ENCODE measurements at regions not wholly inside any gene's neighbourhood (a gene's known extent, or its start where the extent isn't known, plus 50 kb on each side); places are given as distances from the start of the nearest gene placed in this dataset.

- H3K27ac ChIP-seq = peak overlapping the region; percentile 19 to 63
- DNase-seq (ENCODE audit: low spot score in 2 of 2) = peak in 1 of 2 donors; percentile 54
- H3K27me3 ChIP-seq = no peaks in the 10 kb centered on the region
- H3K9me3 ChIP-seq = no peaks in the 10 kb centered on the region
- no peak overlapping the region for H3K4me3 ChIP-seq
- no peaks in the 10 kb centered on the region for H3K36me3 ChIP-seq
- intact Hi-C loops (cut with DNase I) = no loop called here
- TF ChIP-seq CTCF (IDR thresholded peaks at IDR 0.05) = no peak
- peaks cover 3 to 15% of the 10 kb centered on the region in 2 donors for H3K4me1 ChIP-seq
Observed at GRCh38 chr21:39093526-39093925, 89.7 kb downstream of the PSMG1 start.

GRCh38 chr21:39088831-39089380 lies 94.3 kb downstream of the PSMG1 start:
- TF ChIP-seq CTCF (IDR thresholded peaks at IDR 0.05) = peak in 2 of 3 experiments; percentile 26 to 38
- DNase-seq (ENCODE audit: low spot score in 2 of 2) = peak; percentile 71 to 94
- H3K4me1 ChIP-seq = peaks cover 12 to 33% of the 10 kb centered on the region in 2 donors
- H3K9me3 ChIP-seq = no peaks in the 10 kb centered on the region
- H3K27ac ChIP-seq = peak overlapping the region; percentile 94 to 97
- no peaks in the 10 kb centered on the region for H3K27me3 ChIP-seq
- intact Hi-C loops (cut with DNase I) = loop anchor here (1.0 to 5.0 kb wide), 6 partner anchors 15 to 357 kb away; no protein-coding TSS in a partner anchor
- no peak overlapping the region for H3K4me3 ChIP-seq
- H3K36me3 ChIP-seq = no peaks in the 10 kb centered on the region

GRCh38 chr21:39088031-39088370 lies 95.2 kb downstream of the PSMG1 start:
- H3K27me3 ChIP-seq = no peaks in the 10 kb centered on the region
- no peaks in the 10 kb centered on the region for H3K9me3 ChIP-seq
- TF ChIP-seq CTCF (IDR thresholded peaks at IDR 0.05) = no peak
- peak in 1 of 2 donors; percentile 77 for DNase-seq (ENCODE audit: low spot score in 2 of 2)
- no peaks in the 10 kb centered on the region for H3K36me3 ChIP-seq
- peak overlapping the region in 1 of 2 donors; percentile 43 for H3K4me3 ChIP-seq
- H3K4me1 ChIP-seq = peaks cover 17 to 37% of the 10 kb centered on the region in 2 donors
- H3K27ac ChIP-seq = peak overlapping the region; percentile 91 to 97
- intact Hi-C loops (cut with DNase I) = loop anchor here (5.0 kb wide), 5 partner anchors 34 to 356 kb away; no protein-coding TSS in a partner anchor

GRCh38 chr21:39087238-39088030 lies 95.8 kb downstream of the PSMG1 start:
- DNase-seq (ENCODE audit: low spot score in 2 of 2) = peak; percentile 62 to 81
- intact Hi-C loops (cut with DNase I) = loop anchor here (2.0 to 5.0 kb wide), 6 partner anchors 35 to 355 kb away; partner anchors contain the start of gene ETS2
- Histone ChIP-seq H3K9me3 (no peaks in the 10 kb centered on the region), H3K4me3 (peak overlapping the region in 1 of 2 donors; percentile 43), H3K27me3 (no peaks in the 10 kb centered on the region), H3K4me1 (peaks cover 20 to 41% of the 10 kb centered on the region in 2 donors), H3K27ac (peak overlapping the region; percentile 91 to 97), H3K36me3 (no peaks in the 10 kb centered on the region)
- TF ChIP-seq CTCF (IDR thresholded peaks at IDR 0.05) = no peak

- Histone ChIP-seq H3K36me3 (no peaks in the 10 kb centered on the region), H3K4me3 (no peak overlapping the region), H3K9me3 (no peaks in the 10 kb centered on the region), H3K4me1 (peaks cover 20 to 41% of the 10 kb centered on the region in 2 donors), H3K27ac (peak overlapping the region; percentile 91 to 97), H3K27me3 (no peaks in the 10 kb centered on the region)
- DNase-seq (ENCODE audit: low spot score in 2 of 2) = peak in 1 of 2 donors; percentile 55
- peak in 1 of 3 experiments; percentile 13 for TF ChIP-seq CTCF (IDR thresholded peaks at IDR 0.05)
- intact Hi-C loops (cut with DNase I) = loop anchor here (2.0 to 5.0 kb wide), 6 partner anchors 36 to 354 kb away; partner anchors contain the start of gene ETS2
Observed at GRCh38 chr21:39086547-39086946, 96.7 kb downstream of the PSMG1 start.
